IPS-NIHi11 (cell line): ENCODE measurements at regions not wholly inside any gene's neighbourhood (a gene's known extent, or its start where the extent isn't known, plus 50 kb on each side); places are given as distances from the start of the nearest gene placed in this dataset.

Source experiments
- DNase-seq: peaks from one replicate; pipeline ENCODE4 v3.0.0; 2012; ENCODE audit warnings: mixed read lengths, low spot score

- DNase-seq, result no peak
These were observed 294.8 kb downstream of the UTP18 start for GRCh38 chr17:51555153-51555552.

- no peak for DNase-seq
These were observed 299.4 kb downstream of the UTP18 start for GRCh38 chr17:51559778-51560177.

- DNase-seq, result no peak
These were observed 300.1 kb downstream of the UTP18 start for GRCh38 chr17:51560398-51560797.

GRCh38 chr17:51563961-51564360, 303.6 kb downstream of the UTP18 start:
- DNase-seq, result no peak

- DNase-seq, result no peak
These were observed 311.8 kb downstream of the UTP18 start for GRCh38 chr17:51572115-51572514.
